HEK293 (cell line): ENCODE measurements at regions not wholly inside any gene's neighbourhood (a gene's known extent, or its start where the extent isn't known, plus 50 kb on each side); places are given as distances from the start of the nearest gene placed in this dataset.

ENCODE experiments used
- CTCF ChIA-PET: fragments of 350-600 bp; formaldehyde crosslinking; extraction: SDS; loops from one replicate; lab custom pipeline; 2021; ENCODE audit warnings: antibody characterized with exemption; lab: Yijun Ruan, JAX
- POLR2A ChIA-PET: fragments of 300-600 bp; formaldehyde crosslinking; extraction: SDS; loops from one replicate; lab custom pipeline; 2020; ENCODE audit warnings: antibody characterized with exemption, inconsistent platforms; lab: Yijun Ruan, JAX
- H3K27ac ChIP-seq: fragments of 200-500 bp; sonication (Bioruptor generic); 2 replicates; pipeline ENCODE4 v1.5.1; 2014; ENCODE audit warnings: low read depth, low read length, control low read depth, inconsistent platforms; ENCODE audit errors: extremely low read depth
- H3K36me3 ChIP-seq, 2 experiments: fragments of 200-500 bp in 1 of 2; sonication (Bioruptor generic) in 1 of 2; 1 replicate in 1 of 2; 2 replicates in 1 of 2; pipeline ENCODE4 v1.5.1; 2014 to 2017; ENCODE audit warnings: inconsistent platforms in 2 of 2, low read length in 2 of 2; ENCODE audit not compliant: control insufficient read depth in 2 of 2, insufficient read depth in 1 of 2
- H3K4me1 ChIP-seq: fragments of 200-500 bp; sonication (Bioruptor generic); 2 replicates; pipeline ENCODE4 v1.5.1; 2014; ENCODE audit warnings: mild to moderate bottlenecking, low read length, inconsistent platforms; ENCODE audit not compliant: control insufficient read depth, insufficient read depth
- H3K4me3 ChIP-seq: 2 replicates; pipeline ENCODE4 v1.5.1; 2011; ENCODE audit warnings: low read depth, mild to moderate bottlenecking, control low read depth, low read length, moderate library complexity
- H3K9me3 ChIP-seq: fragments of 200-500 bp; sonication (Bioruptor generic); 2 replicates; pipeline ENCODE4 v1.5.1; 2014; ENCODE audit warnings: low read depth, low read length, inconsistent platforms; ENCODE audit not compliant: control insufficient read depth, insufficient read depth
- EGR2 ChIP-seq: fragments of 450-650 bp; formaldehyde crosslinking; IDR thresholded peaks from 2 replicates; pipeline ENCODE4 v1.5.1; 2016; ENCODE audit warnings: low read depth, missing biosample characterization, missing genetic modification characterization
- FEZF1 ChIP-seq: fragments of 450-650 bp; formaldehyde crosslinking; IDR thresholded peaks from 2 replicates; pipeline ENCODE4 v1.5.1; 2016; ENCODE audit warnings: missing biosample characterization, missing genetic modification characterization
- REPIN1 ChIP-seq: fragments of 450-650 bp; formaldehyde crosslinking; IDR thresholded peaks from 2 replicates; pipeline ENCODE4 v1.5.1; 2017; ENCODE audit warnings: missing biosample characterization, missing genetic modification characterization, low read depth
- SP7 ChIP-seq: fragments of 450-650 bp; formaldehyde crosslinking; IDR thresholded peaks from 2 replicates; pipeline ENCODE4 v1.5.1; 2016; ENCODE audit warnings: missing biosample characterization, missing genetic modification characterization
- TCF7L2 ChIP-seq: IDR thresholded peaks from 2 replicates; pipeline ENCODE4 v1.6.1; 2011; ENCODE audit warnings: low read depth, mild to moderate bottlenecking, inconsistent platforms, low read length, moderate library complexity, borderline replicate concordance
- TRIM28 ChIP-seq: IDR thresholded peaks from 2 replicates; pipeline ENCODE4 v1.6.1; 2011; ENCODE audit warnings: low read length, control low read depth, borderline replicate concordance
- TSHZ1 ChIP-seq: fragments of 450-650 bp; formaldehyde crosslinking; IDR thresholded peaks from 2 replicates; pipeline ENCODE4 v1.5.1; 2016; ENCODE audit warnings: missing biosample characterization, missing genetic modification characterization, borderline replicate concordance
- ZBTB1 ChIP-seq: fragments of 450-650 bp; formaldehyde crosslinking; IDR thresholded peaks from 2 replicates; pipeline ENCODE4 v1.5.1; 2016; ENCODE audit warnings: missing biosample characterization, missing genetic modification characterization
- ZBTB20 ChIP-seq: fragments of 450-650 bp; formaldehyde crosslinking; IDR thresholded peaks from 2 replicates; pipeline ENCODE4 v1.5.1; 2016; ENCODE audit warnings: missing biosample characterization, missing genetic modification characterization
- ZFHX2 ChIP-seq: fragments of 450-650 bp; formaldehyde crosslinking; conservative IDR thresholded peaks from 2 replicates; pipeline ENCODE4 v1.5.1; 2016; ENCODE audit warnings: missing biosample characterization, missing genetic modification characterization
- ZFP69B ChIP-seq: fragments of 450-650 bp; formaldehyde crosslinking; IDR thresholded peaks from 2 replicates; pipeline ENCODE4 v1.5.1; 2016; ENCODE audit warnings: missing biosample characterization, missing genetic modification characterization
- ZNF138 ChIP-seq: fragments of 450-650 bp; formaldehyde crosslinking; IDR thresholded peaks from 2 replicates; pipeline ENCODE4 v1.5.1; 2016; ENCODE audit warnings: missing biosample characterization, missing genetic modification characterization, borderline replicate concordance
- ZNF140 ChIP-seq: fragments of 450-650 bp; formaldehyde crosslinking; IDR thresholded peaks from 2 replicates; pipeline ENCODE4 v1.5.1; 2016; ENCODE audit warnings: missing biosample characterization, missing genetic modification characterization
- ZNF473 ChIP-seq: fragments of 450-650 bp; formaldehyde crosslinking; IDR thresholded peaks from 2 replicates; pipeline ENCODE4 v1.5.1; 2017; ENCODE audit warnings: missing biosample characterization, missing genetic modification characterization
- ZNF518A ChIP-seq: fragments of 450-650 bp; formaldehyde crosslinking; conservative IDR thresholded peaks from 2 replicates; pipeline ENCODE4 v1.5.1; 2016; ENCODE audit warnings: low read depth, missing biosample characterization, missing genetic modification characterization
- ZNF529 ChIP-seq: fragments of 450-650 bp; formaldehyde crosslinking; IDR thresholded peaks from 2 replicates; pipeline ENCODE4 v1.5.1; 2017; ENCODE audit warnings: missing genetic modification characterization, missing biosample characterization; ENCODE audit not compliant: insufficient replicate concordance
- ZNF707 ChIP-seq: fragments of 450-650 bp; formaldehyde crosslinking; IDR thresholded peaks from 2 replicates; pipeline ENCODE4 v1.5.1; 2016; ENCODE audit warnings: missing biosample characterization, missing genetic modification characterization
- ZNF768 ChIP-seq: fragments of 450-650 bp; formaldehyde crosslinking; IDR thresholded peaks from 2 replicates; pipeline ENCODE4 v1.5.1; 2018; ENCODE audit warnings: missing biosample characterization, mild to moderate bottlenecking, missing genetic modification characterization
- ZNF843 ChIP-seq: fragments of 450-650 bp; formaldehyde crosslinking; IDR thresholded peaks from 2 replicates; pipeline ENCODE4 v1.5.1; 2016; ENCODE audit warnings: missing biosample characterization, missing genetic modification characterization
- ZXDB ChIP-seq: fragments of 450-650 bp; formaldehyde crosslinking; IDR thresholded peaks from 2 replicates; pipeline ENCODE4 v1.5.1; 2016; ENCODE audit warnings: missing biosample characterization, missing genetic modification characterization
- TF ChIP-seq, protein P1 (sequence below): fragments of 450-650 bp; formaldehyde crosslinking; IDR thresholded peaks from 2 replicates; pipeline ENCODE4 v1.5.1; 2017; ENCODE audit warnings: missing biosample characterization, missing genetic modification characterization

- CTCF ChIA-PET = interaction anchor here (0.5 to 1.4 kb wide), 4 partner anchors 14 to 613 kb away, joined by 3 to 7 read pairs (median 3); no protein-coding TSS in a partner anchor
- Histone ChIP-seq H3K4me3 (no peak overlapping the region), H3K4me1 (no peaks in the 10 kb centered on the region), H3K36me3 (no peaks in the 10 kb centered on the region), H3K27ac (no peak overlapping the region), H3K9me3 (no peaks in the 10 kb centered on the region)
- POLR2A ChIA-PET = no interaction called here
- TF ChIP-seq ZNF473 (tag by site-specific recombination) = no peak
- no peak for TF ChIP-seq ZNF529
- TF ChIP-seq SP7 (tag by site-specific recombination) = no peak
- TF ChIP-seq ZBTB20 = no peak
These were observed 106.7 kb upstream of the KLHL14 start for GRCh38 chr18:32879497-32879896.

GRCh38 chr18:32878436-32878835, 105.6 kb upstream of the KLHL14 start:
- no peaks in the 10 kb centered on the region for H3K9me3 ChIP-seq
- no peaks in the 10 kb centered on the region for H3K36me3 ChIP-seq
- H3K4me1 ChIP-seq = no peaks in the 10 kb centered on the region
- CTCF ChIA-PET = interaction anchor here (1.4 kb wide), 1 partner anchor 15 kb away, joined by 7 read pairs; no protein-coding TSS in a partner anchor
- no peak overlapping the region for H3K27ac ChIP-seq
- TF ChIP-seq ZNF140 (tag by site-specific recombination) (peak; percentile 47; the same call in 1 of the 2 replicates), ZBTB1 (tag by site-specific recombination) (no peak), TRIM28 (peak; percentile 13; the same call in 1 of the 2 replicates)
- TF ChIP-seq, all 188 proteins: peak for 2
- H3K4me3 ChIP-seq = no peak overlapping the region
- POLR2A ChIA-PET = no interaction called here

DNA sequence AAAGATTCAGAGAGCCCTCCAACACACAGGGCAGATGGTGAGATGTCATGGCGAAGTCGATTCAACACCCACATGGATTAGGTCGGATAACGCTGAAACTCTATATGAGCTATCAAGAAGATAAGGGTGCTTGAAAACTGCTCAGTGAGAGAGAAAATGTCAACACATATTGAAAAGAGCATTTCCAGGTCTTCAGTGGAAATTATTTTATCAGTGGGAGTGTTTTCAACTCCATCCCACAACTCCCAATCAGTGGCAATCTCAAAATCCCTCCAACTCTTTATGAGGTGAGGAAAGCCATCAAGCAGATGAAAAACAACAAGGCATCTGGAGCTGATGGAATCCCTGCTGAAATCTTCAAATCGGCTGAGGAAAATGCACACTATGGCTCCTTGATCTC, 104.5 kb upstream of the KLHL14 start:
- no peak overlapping the region for H3K27ac ChIP-seq
- H3K36me3 ChIP-seq = no peaks in the 10 kb centered on the region
- ChIA-PET CTCF (no interaction called here), POLR2A (no interaction called here)
- H3K4me3 ChIP-seq = no peak overlapping the region
- no peaks in the 10 kb centered on the region for H3K9me3 ChIP-seq
- no peaks in the 10 kb centered on the region for H3K4me1 ChIP-seq
- TF ChIP-seq ZNF138 (tag by site-specific recombination) (no peak), TCF7L2 (peak; percentile 52; the same call in 1 of the 2 replicates), REPIN1 (no peak), ZFP69B (tag by site-specific recombination) (no peak), ZNF768 (tag by site-specific recombination) (no peak), ZNF843 (tag by site-specific recombination) (peak; percentile 69), TSHZ1 (tag by site-specific recombination) (no peak), ZNF707 (tag by site-specific recombination) (no peak), ZXDB (tag by site-specific recombination) (peak; percentile 64), ZFHX2 (tag by site-specific recombination) (peak; percentile 83), EGR2 (tag by site-specific recombination) (peak; percentile 62; the same call in 1 of the 2 replicates), FEZF1 (peak; percentile 82), ZNF518A (tag by site-specific recombination) (no peak)
- TF ChIP-seq, protein P1, sequence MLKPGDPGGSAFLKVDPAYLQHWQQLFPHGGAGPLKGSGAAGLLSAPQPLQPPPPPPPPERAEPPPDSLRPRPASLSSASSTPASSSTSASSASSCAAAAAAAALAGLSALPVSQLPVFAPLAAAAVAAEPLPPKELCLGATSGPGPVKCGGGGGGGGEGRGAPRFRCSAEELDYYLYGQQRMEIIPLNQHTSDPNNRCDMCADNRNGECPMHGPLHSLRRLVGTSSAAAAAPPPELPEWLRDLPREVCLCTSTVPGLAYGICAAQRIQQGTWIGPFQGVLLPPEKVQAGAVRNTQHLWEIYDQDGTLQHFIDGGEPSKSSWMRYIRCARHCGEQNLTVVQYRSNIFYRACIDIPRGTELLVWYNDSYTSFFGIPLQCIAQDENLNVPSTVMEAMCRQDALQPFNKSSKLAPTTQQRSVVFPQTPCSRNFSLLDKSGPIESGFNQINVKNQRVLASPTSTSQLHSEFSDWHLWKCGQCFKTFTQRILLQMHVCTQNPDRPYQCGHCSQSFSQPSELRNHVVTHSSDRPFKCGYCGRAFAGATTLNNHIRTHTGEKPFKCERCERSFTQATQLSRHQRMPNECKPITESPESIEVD = no peak
